Neural cell (in vitro differentiated cells): ENCODE measurements at regions not wholly inside any gene's neighbourhood (a gene's known extent, or its start where the extent isn't known, plus 50 kb on each side); places are given as distances from the start of the nearest gene placed in this dataset.

Source experiments
- H2AFZ ChIP-seq: fragments of 200-600, 300-800 bp; sonication (generic), shearing (Covaris generic); 2 replicates; pipeline ENCODE4 v1.6.0; 2014; ENCODE audit warnings: low read depth, mild to moderate bottlenecking, antibody characterized with exemption, low read length, moderate library complexity
- H3F3A ChIP-seq: fragments of 200-600 bp; shearing (Covaris generic); 2 replicates; pipeline ENCODE4 v1.6.1; 2016; ENCODE audit warnings: mild to moderate bottlenecking, moderate library complexity, mixed read lengths, antibody characterized with exemption, low read length; ENCODE audit not compliant: insufficient read depth, poor library complexity, severe bottlenecking
- H3K27ac ChIP-seq: fragments of 200-600, 300-800 bp; sonication (generic), shearing (Covaris generic); 2 replicates; pipeline ENCODE4 v1.5.1; 2014; ENCODE audit warnings: mild to moderate bottlenecking, low read length, moderate library complexity
- H3K27me3 ChIP-seq: fragments of 300-800, 200-600 bp; sonication (generic), shearing (Covaris generic); 2 replicates; pipeline ENCODE4 v1.6.0; 2014; ENCODE audit warnings: mild to moderate bottlenecking, low read depth, low read length, moderate library complexity; ENCODE audit not compliant: insufficient read depth
- H3K36me3 ChIP-seq: fragments of 300-800, 200-600 bp; sonication (generic), shearing (Covaris generic); 2 replicates; pipeline ENCODE4 v1.5.1; 2014; ENCODE audit warnings: mild to moderate bottlenecking, antibody characterized with exemption, low read length, moderate library complexity; ENCODE audit not compliant: insufficient read depth
- H3K4me2 ChIP-seq: fragments of 300-800, 200-600 bp; sonication (generic), shearing (Covaris generic); 2 replicates; pipeline ENCODE4 v1.6.0; 2014; ENCODE audit warnings: mild to moderate bottlenecking, low read length
- H3K4me3 ChIP-seq: fragments of 300-800, 200-600 bp; sonication (generic), shearing (Covaris generic); 2 replicates; pipeline ENCODE4 v1.5.1; 2014; ENCODE audit warnings: mild to moderate bottlenecking, low read length, moderate library complexity
- H3K79me2 ChIP-seq: fragments of 200-600 bp; shearing (Covaris generic); replicated peaks from 2 replicates; pipeline ENCODE4 v1.6.0; 2014; ENCODE audit warnings: mild to moderate bottlenecking, low read length, moderate library complexity; ENCODE audit not compliant: insufficient read depth
- H3K9ac ChIP-seq: fragments of 300-800, 200-600 bp; sonication (generic), shearing (Covaris generic); 2 replicates; pipeline ENCODE4 v1.6.1; 2016; ENCODE audit warnings: mild to moderate bottlenecking, low read length, mixed read lengths
- H3K9me2 ChIP-seq: fragments of 200-600 bp; shearing (Covaris generic); 2 replicates; pipeline ENCODE4 v1.6.1; 2016; ENCODE audit warnings: mild to moderate bottlenecking, low read length, mixed read lengths; ENCODE audit not compliant: insufficient read depth
- H3K9me3 ChIP-seq: fragments of 200-600, 300-800 bp; sonication (generic), shearing (Covaris generic); 2 replicates; pipeline ENCODE4 v1.6.1; 2016; ENCODE audit warnings: mild to moderate bottlenecking, mixed run types, low read length, moderate library complexity, mixed read lengths
- H4K20me1 ChIP-seq: fragments of 200-600 bp; shearing (Covaris generic); 2 replicates; pipeline ENCODE4 v1.6.1; 2016; ENCODE audit warnings: mild to moderate bottlenecking, mixed run types; ENCODE audit not compliant: insufficient read depth
- CTCF ChIP-seq: fragments of 450-650 bp; IDR thresholded peaks from 2 replicates; pipeline ENCODE4 v1.5.1; 2014; ENCODE audit warnings: antibody characterized with exemption, mild to moderate bottlenecking, moderate library complexity; ENCODE audit not compliant: poor library complexity, severe bottlenecking
- EP300 ChIP-seq: fragments of 450-650 bp; conservative IDR thresholded peaks from 2 replicates; pipeline ENCODE4 v1.6.1; 2014; ENCODE audit warnings: antibody characterized with exemption, mild to moderate bottlenecking, moderate library complexity; ENCODE audit not compliant: poor library complexity, severe bottlenecking
- EZH2 ChIP-seq: fragments of 200-600, 300-800 bp; shearing (Covaris generic), sonication (generic); IDR thresholded peaks from 2 replicates; pipeline ENCODE4 v1.6.1; 2014; ENCODE audit warnings: antibody characterized with exemption, low read length, borderline replicate concordance, mild to moderate bottlenecking; ENCODE audit not compliant: insufficient read depth, poor library complexity, severe bottlenecking
- MXI1 ChIP-seq: fragments of 450-650 bp; conservative IDR thresholded peaks from 2 replicates; pipeline ENCODE4 v1.6.1; 2014; ENCODE audit warnings: antibody characterized with exemption, mild to moderate bottlenecking; ENCODE audit not compliant: poor library complexity, severe bottlenecking
- POLR2AphosphoS5 ChIP-seq: IDR thresholded peaks from 2 replicates; pipeline ENCODE4 v1.6.1; 2012
- RAD21 ChIP-seq: fragments of 450-650 bp; conservative IDR thresholded peaks from 2 replicates; pipeline ENCODE4 v1.6.1; 2014; ENCODE audit warnings: antibody characterized with exemption, mild to moderate bottlenecking, moderate library complexity
- REST ChIP-seq: IDR thresholded peaks from 2 replicates; pipeline ENCODE4 v1.6.1; 2012; ENCODE audit warnings: borderline replicate concordance
- SMC3 ChIP-seq: fragments of 450-650 bp; conservative IDR thresholded peaks from 2 replicates; pipeline ENCODE4 v1.6.1; 2014; ENCODE audit warnings: antibody characterized with exemption, mild to moderate bottlenecking, moderate library complexity; ENCODE audit not compliant: poor library complexity
- TAF1 ChIP-seq: IDR thresholded peaks from 2 replicates; pipeline ENCODE4 v1.6.1; 2012; ENCODE audit warnings: low read depth

GRCh38 chr3:150307311-150308036, 100.6 kb upstream of the TSC22D2 start:
- H4K20me1 ChIP-seq = no peaks in the 10 kb centered on the region
- H3K9ac ChIP-seq = no peak overlapping the region
- H3K79me2 ChIP-seq = no peaks in the 10 kb centered on the region
- H3K27me3 ChIP-seq = no peaks in the 10 kb centered on the region
- H3K27ac ChIP-seq = no peak overlapping the region
- no peak overlapping the region for H2AFZ ChIP-seq
- no peaks in the 10 kb centered on the region for H3K9me2 ChIP-seq
- H3K4me2 ChIP-seq = no peak overlapping the region
- H3F3A ChIP-seq = no peaks in the 10 kb centered on the region
- H3K36me3 ChIP-seq = no peaks in the 10 kb centered on the region
- H3K9me3 ChIP-seq = no peaks in the 10 kb centered on the region
- no peak overlapping the region for H3K4me3 ChIP-seq
- TF ChIP-seq CTCF = no peak
- no peak for TF ChIP-seq RAD21
- TF ChIP-seq MXI1 = no peak
- TF ChIP-seq REST = no peak
- TF ChIP-seq SMC3 = no peak
- no peak for TF ChIP-seq EZH2
- no peak for TF ChIP-seq POLR2AphosphoS5
- TF ChIP-seq EP300 = no peak
- no peak for TF ChIP-seq TAF1

GRCh38 chr3:150306906-150307305, 101.2 kb upstream of the TSC22D2 start:
- Histone ChIP-seq H3K9ac (no peak overlapping the region), H3F3A (no peaks in the 10 kb centered on the region), H4K20me1 (no peaks in the 10 kb centered on the region), H3K4me2 (no peak overlapping the region), H3K9me3 (no peaks in the 10 kb centered on the region), H2AFZ (no peak overlapping the region), H3K79me2 (no peaks in the 10 kb centered on the region), H3K9me2 (no peaks in the 10 kb centered on the region), H3K27me3 (no peaks in the 10 kb centered on the region), H3K36me3 (no peaks in the 10 kb centered on the region), H3K27ac (no peak overlapping the region), H3K4me3 (no peak overlapping the region)
- TF ChIP-seq TAF1 (no peak), SMC3 (no peak), RAD21 (no peak)
